Stimulated activated CD8-positive, alpha-beta memory T cell treated with anti-CD3 and anti-CD28 coated beads, Interleukin-4, amount 100 ng/mL, for 48 hours (primary cell): ENCODE measurements at regions not wholly inside any gene's neighbourhood (a gene's known extent, or its start where the extent isn't known, plus 50 kb on each side); places are given as distances from the start of the nearest gene placed in this dataset.
"Not testable (repeated sequence)": the region's sequence is repeated elsewhere in the genome, so short reads cannot be mapped to it uniquely, and the experiment has no call there.

Experiments
- DNase-seq: peaks from one replicate; pipeline ENCODE4 v3.0.0-alpha.2; 2020

- no peak for DNase-seq
Measured at GRCh38 chr7:56206420-56206819, 90.2 kb upstream of the NUPR2 start.

- no peak for DNase-seq
Measured at GRCh38 chr7:56199639-56200038, 83.4 kb upstream of the NUPR2 start.

DNA sequence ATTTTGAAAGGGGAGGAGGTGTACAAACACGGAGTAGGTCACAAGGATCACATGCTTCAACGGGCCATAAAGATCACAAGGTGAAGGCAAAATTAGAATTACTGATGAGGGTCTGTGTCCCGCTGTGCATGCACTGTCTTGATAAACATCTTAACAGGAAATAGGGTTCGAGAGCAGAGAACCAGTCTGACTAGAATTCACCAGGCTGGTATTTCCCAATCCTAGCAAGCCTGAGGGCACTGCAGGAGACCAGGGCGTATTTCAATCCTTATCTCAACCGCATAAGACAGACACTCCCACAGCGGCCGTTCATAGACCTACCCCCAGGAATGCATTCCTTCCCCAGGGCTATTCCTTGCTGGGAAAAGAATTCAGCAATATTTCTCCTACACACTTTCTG, 80.0 kb upstream of the NUPR2 start:
- DNase-seq = not testable (repeated sequence)

DNA sequence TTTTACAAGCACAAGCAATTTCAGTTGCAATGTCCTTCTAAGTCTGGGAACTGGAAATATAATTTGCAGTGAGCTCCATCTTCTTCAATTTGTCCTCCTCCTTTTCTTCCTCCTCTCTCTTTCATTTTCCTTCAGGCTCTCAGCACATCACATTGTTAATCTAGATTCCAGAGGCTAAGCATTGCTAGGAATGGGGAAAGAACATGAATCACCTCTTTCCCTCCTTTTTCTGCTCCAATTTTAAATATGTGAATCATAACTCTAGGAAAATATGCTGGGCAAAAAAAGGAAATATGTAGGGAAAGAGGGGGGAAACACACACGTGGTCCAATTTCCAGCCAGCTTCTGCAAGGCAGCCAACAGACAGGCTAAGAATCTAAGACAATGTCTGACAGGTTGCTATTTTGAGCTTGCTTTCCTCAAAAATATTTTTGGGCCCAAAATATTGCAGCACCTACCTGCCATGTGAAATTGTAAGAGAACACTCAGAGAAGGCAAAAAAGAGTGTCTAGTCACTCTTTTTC, 72.7 kb upstream of the NUPR2 start:
- no peak for DNase-seq

- DNase-seq = no peak
Measured at GRCh38 chr7:56188376-56188775, 72.2 kb upstream of the NUPR2 start.

GRCh38 chr7:56181010-56181409, 64.8 kb upstream of the NUPR2 start:
- DNase-seq = no peak

GRCh38 chr7:56175771-56176170, 59.6 kb upstream of the NUPR2 start:
- DNase-seq = no peak

DNA sequence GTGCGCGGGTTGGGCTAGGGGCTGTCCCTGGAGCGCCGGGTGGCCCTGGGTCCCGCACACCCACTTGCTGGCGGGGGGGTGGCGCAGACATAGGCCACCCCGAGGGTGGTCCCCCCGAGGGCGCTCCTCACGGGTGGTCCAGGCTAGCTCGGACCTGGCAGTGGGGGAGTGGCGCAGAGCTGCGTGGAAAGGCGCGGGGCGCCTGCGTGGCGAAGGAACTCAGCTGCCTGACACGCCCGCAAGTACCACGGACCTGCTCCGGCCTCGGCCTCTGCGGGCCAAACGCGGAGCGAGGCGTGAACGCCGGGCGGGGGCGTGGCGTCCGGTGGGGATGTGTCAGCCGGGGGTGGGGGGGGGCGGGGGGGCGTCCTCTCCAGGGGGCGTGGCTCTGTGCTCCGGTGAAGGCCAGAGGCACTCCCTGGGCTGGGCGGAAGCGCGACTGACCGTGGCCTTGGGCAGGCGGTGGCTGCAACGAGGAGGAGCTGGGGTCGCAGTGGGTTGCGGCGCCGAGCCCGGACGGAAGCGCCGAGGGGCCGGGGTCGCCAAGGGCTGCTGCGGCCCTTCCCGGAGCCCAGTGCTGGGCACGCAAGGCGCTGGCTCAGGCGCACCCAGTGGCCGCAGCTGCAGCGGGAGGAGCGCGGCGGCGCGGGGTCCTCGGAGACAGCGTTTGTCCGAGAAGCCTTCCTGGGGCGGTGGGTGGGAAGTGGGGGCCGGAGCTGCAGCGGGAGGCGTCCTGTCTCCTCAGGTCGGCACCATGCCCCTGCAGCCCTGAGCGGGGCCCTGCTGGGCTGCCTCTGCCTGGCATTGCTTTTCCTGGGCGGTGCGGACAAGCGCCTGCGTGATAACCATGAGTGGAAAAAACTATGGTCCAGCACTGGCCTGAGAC, 58.9 kb upstream of the NUPR2 start:
- no peak for DNase-seq

- no peak for DNase-seq
Measured at GRCh38 chr7:56174346-56174874, 58.2 kb upstream of the NUPR2 start.
